SK-N-SH (cell line): ENCODE measurements at regions not wholly inside any gene's neighbourhood (a gene's known extent, or its start where the extent isn't known, plus 50 kb on each side); places are given as distances from the start of the nearest gene placed in this dataset.

ENCODE experiments used
- EZH2phosphoT487 ChIP-seq: fragments of 200-600 bp; sonication (generic); IDR thresholded peaks from 2 replicates; pipeline ENCODE4 v1.6.1; 2017; ENCODE audit warnings: low read depth, mixed run types, mild to moderate bottlenecking, antibody characterized with exemption, moderate library complexity, borderline replicate concordance
- MXI1 ChIP-seq: IDR thresholded peaks from 2 replicates; pipeline ENCODE4 v1.6.1; 2012; ENCODE audit warnings: mild to moderate bottlenecking, low read depth, low read length, improper control_type of control experiment
- POLR2AphosphoS5 ChIP-seq: IDR thresholded peaks from 2 replicates; pipeline ENCODE4 v1.6.1; 2012; ENCODE audit warnings: low read depth, low read length
- RFX5 ChIP-seq: IDR thresholded peaks from 2 replicates; pipeline ENCODE4 v1.6.1; 2012; ENCODE audit warnings: mild to moderate bottlenecking, improper control_type of control experiment, low read length
- ZBTB33 ChIP-seq: IDR thresholded peaks from 2 replicates; pipeline ENCODE4 v1.4.0; 2012; ENCODE audit warnings: low read depth, borderline replicate concordance
- TF ChIP-seq, protein P1 (sequence below): IDR thresholded peaks from 2 replicates; pipeline ENCODE4; 2012
- TF ChIP-seq, protein P2 (sequence below): fragments of 200-600 bp; sonication (generic); IDR thresholded peaks from 2 replicates; pipeline ENCODE4 v1.6.1; 2017; ENCODE audit warnings: antibody characterized with exemption, mild to moderate bottlenecking, moderate library complexity

- TF ChIP-seq, protein P1, sequence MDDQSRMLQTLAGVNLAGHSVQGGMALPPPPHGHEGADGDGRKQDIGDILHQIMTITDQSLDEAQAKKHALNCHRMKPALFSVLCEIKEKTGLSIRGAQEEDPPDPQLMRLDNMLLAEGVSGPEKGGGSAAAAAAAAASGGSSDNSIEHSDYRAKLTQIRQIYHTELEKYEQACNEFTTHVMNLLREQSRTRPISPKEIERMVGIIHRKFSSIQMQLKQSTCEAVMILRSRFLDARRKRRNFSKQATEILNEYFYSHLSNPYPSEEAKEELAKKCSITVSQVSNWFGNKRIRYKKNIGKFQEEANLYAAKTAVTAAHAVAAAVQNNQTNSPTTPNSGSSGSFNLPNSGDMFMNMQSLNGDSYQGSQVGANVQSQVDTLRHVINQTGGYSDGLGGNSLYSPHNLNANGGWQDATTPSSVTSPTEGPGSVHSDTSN: no peak
- no peak for TF ChIP-seq RFX5
- no peak for TF ChIP-seq POLR2AphosphoS5
- TF ChIP-seq, protein P2, sequence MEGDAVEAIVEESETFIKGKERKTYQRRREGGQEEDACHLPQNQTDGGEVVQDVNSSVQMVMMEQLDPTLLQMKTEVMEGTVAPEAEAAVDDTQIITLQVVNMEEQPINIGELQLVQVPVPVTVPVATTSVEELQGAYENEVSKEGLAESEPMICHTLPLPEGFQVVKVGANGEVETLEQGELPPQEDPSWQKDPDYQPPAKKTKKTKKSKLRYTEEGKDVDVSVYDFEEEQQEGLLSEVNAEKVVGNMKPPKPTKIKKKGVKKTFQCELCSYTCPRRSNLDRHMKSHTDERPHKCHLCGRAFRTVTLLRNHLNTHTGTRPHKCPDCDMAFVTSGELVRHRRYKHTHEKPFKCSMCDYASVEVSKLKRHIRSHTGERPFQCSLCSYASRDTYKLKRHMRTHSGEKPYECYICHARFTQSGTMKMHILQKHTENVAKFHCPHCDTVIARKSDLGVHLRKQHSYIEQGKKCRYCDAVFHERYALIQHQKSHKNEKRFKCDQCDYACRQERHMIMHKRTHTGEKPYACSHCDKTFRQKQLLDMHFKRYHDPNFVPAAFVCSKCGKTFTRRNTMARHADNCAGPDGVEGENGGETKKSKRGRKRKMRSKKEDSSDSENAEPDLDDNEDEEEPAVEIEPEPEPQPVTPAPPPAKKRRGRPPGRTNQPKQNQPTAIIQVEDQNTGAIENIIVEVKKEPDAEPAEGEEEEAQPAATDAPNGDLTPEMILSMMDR: no peak
- no peak for TF ChIP-seq EZH2phosphoT487
- no peak for TF ChIP-seq MXI1
- TF ChIP-seq ZBTB33: no peak
Measured at GRCh38 chr3:145798696-145799537, 362.1 kb downstream of the PLOD2 start.
